ENCODE measurements at regions not wholly inside any gene's neighbourhood (a gene's known extent, or its start where the extent isn't known, plus 50 kb on each side); places are given as distances from the start of the nearest gene placed in this dataset.

DNA sequence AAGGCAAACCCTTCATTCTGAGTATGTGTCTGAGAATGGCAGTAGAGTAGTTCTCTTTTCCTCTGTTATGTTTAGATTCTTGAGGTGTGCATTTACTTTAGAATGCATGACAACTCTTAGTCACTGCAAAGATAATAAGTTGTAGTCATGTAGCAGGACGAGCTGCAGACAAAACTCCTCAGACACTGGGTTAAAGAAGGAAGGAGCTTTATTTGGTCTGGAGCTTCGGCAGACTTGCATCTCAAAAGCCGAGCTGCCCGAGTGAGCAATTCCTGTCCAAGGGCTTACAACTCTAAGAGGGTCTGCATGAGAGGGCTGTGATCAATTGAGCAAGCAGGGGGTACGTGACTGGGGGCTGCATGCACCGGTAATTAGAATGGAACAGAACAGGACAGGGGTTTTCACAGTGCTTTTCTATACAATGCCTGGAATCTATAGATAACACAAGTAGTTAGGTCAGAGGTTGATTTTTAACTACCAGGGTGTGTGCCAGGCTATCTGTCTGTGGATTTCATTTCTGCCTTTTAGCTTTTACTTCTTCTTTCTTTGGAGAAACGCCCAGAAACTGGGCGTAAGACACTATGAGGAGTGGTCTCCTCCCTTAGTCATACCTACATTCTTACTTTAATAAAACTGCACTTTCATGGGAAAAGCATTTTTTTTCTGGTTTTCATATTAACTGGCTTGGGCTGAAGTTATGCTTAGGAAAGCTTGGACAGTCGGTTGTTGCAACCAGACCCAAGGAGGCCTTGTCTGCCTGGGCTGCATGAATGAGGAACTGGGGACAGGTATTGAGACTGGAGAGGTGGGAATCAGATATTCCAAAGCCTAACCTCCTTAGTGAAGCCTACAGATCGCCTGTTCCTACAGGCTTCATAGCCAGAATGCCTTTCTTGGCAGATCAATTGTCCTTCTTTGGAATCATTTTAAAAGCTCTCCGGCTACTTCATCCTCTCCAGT, 115.1 kb downstream of the RHOU start:
- FAIRE-seq = no peak

DNA sequence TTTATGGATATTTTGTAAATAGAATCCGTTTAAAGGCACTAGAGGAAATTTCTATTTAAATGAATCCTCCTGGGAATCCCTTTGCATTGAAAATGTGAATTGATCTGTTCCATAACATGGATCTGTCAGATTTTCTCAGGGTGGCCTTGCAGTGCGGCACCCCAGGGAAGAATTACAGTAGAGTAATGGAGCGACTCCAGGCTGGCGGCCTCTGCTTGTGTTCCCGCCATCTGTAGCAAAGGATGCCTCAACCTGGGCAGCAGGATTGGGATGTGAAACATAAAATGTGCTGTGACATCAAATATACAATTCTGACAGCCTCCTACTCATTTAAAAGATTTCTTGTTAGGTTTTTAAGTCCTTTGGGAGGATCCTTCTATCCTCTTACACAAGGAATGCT, 115.9 kb downstream of the RHOU start:
- FAIRE-seq = no peak

DNA sequence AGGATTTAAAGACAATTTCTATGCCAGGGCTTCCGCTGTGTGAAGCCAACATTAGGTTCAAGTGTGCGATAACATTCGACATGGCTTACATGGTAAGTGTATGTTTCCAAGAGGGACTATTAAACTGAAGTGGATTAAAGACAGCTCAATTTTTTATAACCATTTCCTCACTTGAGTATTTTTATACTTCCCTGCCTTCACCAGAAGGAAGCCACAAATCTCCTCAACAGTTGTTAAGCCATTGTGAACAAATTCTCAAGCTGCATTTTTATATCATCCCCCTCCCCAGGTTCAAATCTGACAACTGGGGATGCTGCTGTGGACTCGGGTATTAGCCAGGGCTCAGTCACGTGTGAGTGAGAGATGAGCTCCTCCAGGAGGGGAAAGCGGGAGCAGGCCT, 116.3 kb downstream of the RHOU start:
- no peak for FAIRE-seq

DNA sequence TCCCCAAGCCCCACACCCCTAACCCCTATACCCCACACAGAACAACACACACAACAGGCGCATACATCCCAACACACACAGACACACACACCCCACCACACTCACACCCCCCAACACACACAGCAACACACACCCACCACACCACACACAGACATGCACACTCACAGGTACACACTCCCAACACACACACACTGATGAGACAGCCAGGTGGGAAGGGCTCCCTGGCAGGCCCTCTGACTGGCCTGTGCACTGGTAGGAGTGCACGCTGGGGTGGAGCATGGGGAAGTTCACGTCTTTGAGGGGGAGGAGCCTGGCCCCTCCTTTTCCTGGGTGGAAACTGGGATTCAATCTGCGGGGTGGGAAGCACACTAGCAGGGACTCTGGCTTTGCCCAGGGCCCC, 116.7 kb downstream of the RHOU start:
- FAIRE-seq = no peak

DNA sequence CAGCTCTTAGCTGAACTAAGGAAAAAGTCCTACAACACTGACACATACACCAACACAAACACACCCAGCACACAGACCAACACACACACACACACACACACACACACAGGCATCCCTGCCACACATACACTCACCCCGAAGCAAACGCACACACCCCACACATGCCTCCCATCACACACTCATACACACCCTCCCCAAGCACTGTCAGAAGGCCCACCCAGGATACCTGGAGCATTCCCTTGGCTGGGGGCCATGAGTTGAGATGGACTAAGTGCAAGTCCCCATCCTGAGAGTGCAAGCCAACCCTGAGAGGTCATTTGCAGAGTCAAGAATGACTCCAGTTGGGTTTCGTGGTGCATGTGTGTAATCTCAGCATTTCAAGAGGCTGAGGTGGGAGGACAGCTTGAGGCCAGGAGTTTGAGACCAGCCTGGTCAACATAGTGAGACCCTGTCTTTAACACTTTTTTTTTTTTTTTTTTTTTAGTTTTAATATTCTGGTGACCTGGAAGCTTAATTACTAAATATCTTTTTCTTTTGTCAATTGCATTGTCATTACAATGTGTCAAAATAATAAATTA, 117.3 kb downstream of the RHOU start:
- FAIRE-seq = no peak

DNA sequence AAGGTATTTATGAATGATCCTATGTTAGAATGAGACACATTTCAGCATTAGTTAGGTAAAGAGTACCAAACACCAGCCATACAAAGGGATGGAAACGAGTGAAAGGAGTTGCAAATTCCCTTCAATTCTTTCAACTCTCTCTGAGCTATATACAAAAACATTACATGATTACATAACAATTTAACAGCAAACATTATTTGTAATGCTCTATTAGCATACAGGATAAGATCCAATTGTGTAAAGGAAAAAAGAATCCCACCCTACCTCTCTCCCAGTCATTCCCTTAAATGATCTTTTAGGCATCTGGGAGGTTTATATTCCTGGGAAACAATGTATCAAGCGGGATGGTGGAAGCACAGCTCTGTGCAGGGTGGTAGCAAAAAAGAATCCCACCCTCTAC, 117.9 kb downstream of the RHOU start:
- no peak for FAIRE-seq

DNA sequence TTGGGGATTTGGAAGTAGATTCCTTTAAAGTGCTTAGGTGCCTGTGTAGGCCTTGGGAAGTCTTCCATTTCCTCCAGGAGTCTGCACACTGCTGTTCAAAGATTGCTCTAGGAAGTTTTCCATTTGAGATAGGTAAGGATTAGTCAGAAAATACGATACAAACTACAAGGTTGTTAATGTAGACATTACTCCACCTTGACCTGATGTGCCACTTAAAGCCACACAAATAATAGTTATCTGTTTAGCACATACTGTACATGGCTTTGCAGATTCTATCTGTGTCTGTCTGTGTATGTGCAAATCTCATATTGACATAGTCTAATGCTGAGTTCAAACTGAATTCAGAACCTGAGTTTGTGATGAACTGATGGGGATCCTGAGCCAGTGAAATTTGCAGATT, 118.4 kb downstream of the RHOU start:
- FAIRE-seq = no peak

DNA sequence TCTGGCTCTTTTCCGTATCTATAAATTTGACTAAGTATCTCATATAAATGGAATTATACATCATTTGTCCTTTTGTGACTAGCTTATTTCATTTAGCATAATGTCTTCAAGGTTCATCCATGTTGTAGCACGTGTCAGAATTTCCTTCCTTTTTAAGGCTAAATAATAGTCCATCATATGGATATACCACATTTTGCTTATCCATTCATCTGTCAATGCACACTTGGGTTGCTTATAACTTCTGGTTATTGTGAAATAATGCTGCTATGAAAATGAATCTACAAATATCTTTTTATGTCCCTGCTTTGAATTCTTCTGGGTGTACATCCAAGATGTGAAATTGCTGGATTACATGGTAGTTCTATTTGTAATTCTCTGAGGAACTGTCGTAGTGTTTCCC, 119.6 kb downstream of the RHOU start:
- no peak for FAIRE-seq

DNA sequence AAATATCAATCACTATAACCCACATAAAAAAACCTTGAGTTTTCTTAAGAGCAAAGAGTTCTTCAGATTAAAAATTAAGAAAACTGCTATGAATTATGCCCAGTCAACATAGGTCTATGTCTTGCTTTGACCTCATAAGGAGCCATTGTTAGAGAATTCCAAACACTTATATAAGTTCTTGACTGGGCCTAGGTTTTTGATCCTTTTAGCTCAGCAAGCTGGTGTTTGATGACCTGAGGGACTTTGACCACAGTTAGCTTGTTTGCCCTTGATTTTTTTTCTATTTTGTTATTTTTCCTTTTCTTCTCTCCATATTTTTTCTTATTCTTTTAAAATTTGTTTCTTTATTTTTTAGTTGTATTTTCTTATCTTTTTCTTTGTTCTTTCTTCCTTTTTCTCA, 122.3 kb downstream of the RHOU start:
- no peak for FAIRE-seq

DNA sequence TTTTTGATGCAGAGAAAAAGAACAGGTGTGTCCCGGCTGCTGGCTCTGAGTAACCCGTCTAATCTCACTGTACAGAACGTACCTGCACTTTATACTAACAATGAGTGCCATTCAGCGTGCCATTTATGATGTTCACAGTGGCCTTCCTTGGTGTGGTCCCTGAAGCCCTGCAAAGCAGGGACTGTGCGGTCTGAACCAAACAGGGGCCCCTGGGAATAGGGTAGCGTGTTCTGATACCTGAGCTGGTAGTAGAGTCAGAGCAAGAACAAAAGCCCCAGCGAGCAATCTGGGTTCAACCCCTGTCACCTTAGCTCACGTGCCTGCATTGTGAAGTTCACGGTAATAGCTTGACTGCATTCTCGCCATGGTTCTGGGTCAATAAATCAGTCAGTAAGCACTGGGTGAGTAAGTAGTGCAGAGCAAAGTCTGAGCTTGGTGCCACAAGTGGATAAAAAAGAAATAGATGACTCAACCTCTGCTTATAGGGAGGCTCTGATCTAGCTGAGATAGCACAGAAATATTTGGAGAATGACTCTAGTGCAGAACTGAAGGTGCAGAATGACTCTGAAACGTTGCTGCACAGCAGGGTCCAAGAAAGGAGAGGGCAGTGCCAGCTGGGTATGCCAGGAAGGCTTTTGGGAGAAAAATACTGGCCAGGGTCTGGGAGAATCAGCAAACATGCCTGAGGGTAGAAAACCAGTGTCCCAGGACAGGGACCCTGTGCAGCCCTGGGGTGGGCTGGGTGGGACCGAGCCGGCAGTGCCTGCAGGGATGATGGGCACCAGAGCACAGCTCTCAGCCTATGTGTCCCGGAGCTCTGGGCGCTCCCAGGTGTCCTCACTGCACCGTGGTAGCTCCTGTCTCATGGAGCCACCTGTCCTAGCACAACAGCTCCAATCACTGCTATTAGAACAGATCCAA, 125.9 kb downstream of the RHOU start:
- FAIRE-seq = no peak

DNA sequence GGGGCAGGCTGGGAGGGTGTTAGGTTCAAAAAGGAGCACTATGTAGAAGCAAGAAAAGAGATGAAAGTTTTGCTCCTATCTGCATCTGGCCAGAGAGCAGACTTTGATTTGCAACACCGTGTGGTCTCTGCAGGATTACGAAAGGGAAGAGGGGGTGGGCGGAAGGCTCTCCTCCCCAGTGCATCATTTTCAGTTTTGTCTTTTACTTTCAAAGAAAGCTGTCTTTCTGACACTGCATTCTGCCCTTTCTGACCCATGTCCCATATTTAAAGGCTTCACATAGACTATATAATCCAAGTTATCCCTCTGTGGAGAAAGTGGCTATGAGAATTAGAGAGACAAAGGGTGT, 126.5 kb downstream of the RHOU start:
- FAIRE-seq = no peak

DNA sequence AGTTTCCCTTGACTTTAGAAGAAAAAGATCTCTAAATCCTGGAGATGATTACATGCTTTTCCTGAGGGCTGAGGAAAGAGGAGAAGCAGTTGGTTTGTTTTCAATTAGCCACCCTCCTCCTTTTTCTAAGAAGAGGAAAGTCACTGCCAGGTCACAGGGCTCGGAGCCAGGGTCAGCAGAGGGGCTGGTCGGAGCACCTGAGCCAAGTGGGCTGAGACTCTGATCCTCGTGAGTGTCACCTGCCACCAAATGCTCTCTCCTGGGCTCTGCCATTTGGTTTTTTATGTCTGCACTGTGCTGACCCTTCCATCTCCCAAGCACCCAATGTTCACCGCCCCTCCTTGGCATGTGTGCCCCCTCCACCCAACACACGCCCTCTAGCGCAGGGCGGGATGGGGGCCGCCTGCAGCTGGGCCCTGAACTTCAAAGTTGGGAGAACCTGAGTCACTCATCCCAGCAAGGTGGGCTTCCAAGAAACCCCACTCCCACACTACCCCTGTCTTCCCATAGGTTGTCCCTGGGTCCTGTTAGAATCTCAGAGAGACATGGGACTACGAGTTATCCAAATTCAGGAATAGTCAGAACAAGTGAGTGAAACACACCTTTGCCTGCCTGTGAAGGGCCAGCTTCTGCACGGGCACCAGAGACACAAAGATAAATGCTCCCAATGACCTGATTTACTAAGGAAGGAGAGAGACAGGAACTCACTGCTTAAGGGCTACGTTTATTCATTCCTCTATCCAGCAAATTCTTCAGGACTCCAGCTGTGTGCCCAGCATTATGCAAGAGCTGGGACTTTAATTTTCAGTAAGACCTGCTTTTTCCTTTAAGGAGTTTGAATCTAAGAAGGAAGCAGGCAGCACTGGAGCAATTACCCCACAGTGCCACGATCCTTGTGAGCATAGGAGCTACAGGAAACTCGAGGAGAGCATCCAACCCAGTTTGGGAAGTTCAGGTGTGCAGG, 127.5 kb downstream of the RHOU start:
- FAIRE-seq = no peak

DNA sequence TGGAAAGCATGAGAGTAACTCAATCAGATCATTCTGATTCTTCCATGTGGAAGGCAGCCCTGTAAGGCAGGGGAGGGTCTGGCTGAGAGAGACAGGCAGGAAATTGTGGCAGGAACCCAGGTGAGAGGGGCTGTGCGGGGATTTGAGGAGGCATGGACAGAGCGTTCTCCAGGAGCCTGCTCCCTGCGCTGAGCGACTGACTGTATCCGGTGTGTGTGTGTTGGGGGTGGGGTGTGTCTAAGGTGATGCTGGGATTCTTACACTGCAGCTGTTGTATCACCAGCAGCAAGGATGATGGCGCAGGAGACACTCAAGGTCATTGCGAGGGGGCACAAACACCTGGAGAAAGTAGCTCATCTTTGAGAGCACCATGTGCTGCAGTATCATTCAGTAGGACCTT, 128.5 kb downstream of the RHOU start:
- no peak for FAIRE-seq

DNA sequence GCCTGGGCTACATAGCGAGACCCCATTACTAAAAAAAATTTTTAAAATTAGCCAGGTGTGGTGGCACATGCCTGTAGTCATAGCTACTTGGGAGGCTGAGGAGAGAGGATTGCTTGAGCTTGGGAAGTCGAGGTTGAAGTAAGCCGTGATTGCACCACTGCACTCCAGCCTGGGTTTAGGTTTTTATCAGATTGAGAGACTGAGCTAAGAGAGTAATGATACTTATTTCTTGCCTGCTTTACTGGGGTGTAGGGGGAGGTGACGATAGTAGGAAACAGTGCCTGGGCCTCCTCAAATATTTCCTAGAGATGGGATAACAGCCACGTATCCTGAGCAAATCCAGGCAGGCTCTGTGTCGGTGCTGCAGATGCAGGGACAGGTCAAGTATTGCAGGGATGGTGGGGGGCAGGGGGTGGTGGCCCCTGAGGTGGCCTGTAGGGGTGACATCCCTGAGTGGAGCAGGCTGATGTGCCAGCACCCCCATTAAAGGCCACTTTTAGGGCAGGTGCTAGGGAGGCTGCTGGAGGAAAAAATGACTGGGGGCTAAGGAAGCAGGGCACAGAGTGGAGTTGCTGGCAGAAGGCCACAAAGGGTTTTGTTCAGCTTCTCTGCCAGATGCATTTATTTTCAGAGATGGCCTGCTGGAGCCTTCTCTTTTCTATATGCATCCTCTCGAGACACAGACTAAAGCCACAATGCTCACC, 130.5 kb downstream of the RHOU start:
- no peak for FAIRE-seq

DNA sequence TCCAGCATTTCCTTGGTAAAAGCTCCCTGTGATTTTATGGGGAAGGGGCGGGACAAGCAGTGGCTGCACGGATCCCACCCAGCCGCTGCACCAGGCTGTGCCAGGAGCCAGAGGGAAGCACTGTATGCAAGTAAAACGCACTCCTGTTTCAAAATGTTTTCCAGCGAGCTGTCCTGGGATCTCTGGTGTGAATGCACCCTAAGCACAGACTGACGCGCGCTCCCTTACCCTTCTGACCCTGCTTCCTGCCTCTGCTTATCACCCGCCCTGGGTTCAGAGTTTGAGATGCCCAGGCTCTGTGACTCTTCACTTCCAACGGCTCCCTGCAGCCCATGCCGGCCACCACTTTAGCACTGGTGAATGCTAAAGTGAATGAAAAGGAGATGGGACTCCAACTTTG, 131.2 kb downstream of the RHOU start:
- FAIRE-seq = no peak

DNA sequence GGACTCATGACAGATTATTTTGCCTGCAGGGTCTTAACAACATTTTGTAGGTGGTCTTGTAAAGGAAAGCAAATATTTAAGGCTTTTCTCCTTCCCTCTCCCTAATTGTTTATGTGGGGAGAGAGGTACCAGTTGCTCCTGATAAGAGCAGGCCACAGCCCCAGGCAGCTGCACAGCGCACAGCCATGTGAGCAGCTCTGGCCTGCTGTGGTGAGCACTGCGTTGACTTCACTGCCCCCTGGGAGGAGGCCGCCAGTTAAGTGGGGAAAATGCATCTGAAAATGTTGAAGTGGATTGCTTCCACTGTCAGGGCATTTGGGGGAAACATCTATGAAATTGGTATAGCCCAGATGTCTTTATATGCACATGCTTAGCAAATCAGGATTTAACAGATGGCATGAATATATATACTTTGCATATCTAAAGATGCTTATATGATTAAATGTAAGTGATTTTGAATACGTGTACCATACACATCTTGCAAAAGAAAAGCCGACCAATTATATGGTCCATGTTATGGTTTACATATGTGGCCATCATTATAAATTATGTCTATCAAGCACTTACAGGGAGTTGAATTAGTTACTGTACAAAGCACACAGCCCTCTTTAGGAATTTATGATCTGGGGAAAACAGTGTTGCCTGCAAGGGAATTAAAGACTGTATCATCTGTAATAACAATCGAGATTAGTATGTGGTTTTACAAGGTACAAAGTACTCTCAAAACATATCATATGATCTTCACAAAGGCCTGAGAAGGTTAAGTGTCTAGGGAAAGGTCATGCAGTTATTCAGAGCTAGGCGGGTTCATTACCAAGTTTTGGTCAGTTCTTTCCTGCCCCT, 132.1 kb downstream of the RHOU start:
- no peak for FAIRE-seq

DNA sequence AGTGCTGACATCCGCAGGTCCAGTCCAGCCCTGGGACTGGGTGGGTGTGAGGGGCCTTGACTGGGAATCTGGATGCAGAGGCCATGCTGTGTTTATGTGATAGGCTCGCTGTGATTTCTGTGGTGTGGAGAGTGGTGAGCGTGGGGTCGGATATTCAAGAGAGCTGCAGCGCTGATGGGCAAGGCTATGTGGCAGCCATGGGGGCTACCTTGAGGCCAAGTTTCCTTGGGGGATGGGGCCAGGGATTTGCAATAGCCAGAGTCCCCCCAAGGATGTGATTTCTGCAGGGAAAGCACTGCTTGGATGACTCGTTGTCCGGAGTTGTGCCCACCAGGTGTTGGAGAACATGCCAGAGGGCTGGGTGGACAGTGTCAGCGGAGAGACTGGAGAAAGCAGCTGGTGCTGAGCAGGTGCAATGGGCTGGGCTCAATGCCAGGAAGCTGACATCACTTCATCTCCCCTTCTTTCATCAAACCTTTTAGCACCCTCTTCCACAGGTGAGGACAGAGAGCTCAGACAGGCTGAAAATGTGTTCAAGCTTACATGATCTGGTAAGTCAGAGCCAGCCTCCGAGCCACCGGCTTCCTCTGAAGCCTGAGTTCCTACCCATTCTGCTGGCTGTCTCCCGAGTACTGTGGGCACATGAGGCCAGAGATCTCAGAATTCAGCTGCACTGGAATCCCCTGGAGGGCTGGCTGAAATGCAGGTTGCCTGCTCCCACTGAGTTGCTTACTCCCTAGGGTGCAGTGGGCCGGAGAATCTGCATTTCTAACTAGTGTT, 132.9 kb downstream of the RHOU start:
- no peak for FAIRE-seq

DNA sequence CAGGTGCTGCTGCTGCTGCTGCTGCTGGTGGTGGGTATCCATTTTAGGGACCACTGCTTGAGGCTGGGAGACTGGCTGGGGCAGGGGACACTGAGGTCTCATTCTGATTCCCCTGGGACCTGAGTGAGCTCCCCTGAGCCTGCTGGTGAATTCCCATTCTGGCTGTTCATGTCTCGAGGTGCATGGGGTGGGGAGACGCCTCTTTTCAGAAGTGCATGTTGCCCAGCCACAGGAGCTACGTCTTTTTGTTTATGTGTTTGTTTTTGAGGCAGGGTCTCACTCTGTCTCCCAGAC, 133.4 kb downstream of the RHOU start:
- no peak for FAIRE-seq

DNA sequence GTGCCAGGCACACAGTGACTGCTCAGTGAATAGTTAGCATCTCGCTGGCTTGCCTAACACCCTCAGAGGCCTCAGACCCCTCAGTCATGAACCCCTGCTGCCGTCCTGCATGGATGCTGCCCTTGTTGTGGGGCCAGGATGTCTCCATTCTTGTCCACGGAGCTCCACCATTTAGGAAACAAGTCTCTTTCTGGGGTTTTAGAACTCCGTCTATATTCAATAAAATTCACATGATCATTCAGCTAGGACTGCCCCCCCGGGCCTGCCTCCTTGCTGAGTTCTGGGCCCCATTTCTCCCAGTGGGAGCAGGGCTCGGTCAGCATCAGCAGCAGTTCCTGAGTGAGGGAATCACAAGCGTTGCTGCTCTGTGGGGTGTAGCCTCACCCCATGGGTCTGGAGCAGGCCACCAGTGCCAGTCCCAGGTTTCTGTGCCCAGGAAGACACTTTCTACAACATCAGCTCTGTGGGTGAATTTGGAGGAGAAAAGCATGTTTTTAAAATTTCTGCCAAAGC, 134.1 kb downstream of the RHOU start:
- no peak for FAIRE-seq
